ENCODE measurements at regions not wholly inside any gene's neighbourhood (a gene's known extent, or its start where the extent isn't known, plus 50 kb on each side); places are given as distances from the start of the nearest gene placed in this dataset.

DNA sequence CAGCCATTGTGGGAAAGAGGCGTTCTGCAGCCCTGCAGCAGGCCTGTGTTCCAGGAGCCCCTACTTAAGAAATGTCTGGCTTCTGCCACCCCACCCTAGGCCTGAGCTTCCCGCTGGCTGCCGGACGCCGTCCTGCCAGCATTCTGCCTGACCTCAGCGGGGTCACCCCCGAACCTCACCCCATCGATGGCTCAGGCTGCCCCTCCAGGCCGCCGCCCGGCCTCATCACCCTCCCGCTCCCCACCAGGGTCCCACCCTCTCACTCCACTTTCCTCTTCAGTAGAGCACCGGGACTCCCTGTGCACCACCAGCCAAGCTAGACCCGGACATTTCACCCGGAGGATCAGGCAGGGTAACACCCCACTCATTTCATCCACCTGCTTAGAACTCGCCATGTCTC is 73.6 kb upstream of the SALL3 start:
- no peak for DNase-seq

DNA sequence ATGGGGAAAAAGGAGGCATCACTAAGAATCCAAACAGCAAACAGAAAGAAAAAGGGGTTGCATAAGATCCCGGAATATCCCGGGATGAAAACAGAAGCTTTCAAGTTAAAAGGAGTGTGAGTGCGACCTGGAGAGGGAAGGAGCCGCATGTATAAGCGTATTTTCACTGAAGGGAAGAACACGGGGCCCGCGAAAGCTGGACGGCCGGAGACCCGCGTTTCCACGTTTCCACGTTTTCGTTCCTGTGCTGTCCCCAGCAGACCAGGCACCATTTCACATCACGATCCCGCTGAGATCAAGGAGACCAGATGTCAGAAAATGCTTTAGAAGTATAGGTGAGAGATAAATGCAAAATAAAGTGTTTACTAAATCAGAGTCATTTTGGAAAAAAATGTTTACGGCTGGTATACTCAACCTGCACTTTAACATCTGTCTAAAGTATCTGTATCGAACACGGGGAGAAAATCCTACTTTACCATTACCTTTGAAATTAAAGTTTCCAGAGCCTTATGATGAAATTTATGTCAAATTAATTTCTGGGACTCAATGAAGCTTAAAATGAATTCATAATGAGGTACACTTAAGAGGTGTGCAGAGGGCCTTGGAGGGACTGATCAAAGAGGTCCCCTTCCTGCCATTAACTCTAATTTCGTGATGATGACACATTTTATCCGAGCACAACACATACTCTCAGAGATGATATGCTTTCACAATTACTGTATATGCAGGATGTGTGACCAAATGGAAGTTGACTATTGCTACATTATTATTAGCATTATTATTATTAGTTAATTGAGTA is 71.0 kb upstream of the SALL3 start:
- no peak for DNase-seq

DNA sequence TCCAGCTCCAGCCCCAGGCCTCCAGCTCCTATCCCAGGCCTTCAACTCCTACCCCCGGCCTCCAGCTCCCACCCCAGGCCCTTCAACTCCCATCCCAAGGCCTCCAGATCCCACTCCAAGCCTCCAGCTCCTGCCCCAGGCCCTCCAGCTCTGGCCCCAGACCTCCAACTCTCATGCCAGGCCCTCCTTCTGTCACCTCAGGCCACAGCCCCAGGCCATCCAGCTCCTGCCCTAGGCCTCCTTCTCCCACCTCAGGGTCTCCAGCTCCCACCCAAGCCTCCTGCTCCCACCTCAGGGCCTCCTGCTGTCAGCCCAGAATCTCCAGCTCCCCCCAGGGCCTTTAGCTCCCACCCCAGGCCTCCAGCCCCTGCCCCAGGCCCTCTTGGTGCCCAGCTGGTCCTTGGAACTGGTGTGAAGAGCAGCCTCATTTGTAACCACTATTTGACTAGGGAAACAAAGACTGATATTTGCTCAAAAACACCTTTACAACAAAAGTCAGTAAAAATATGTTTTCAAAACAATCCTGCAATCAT is 67.8 kb upstream of the SALL3 start:
- no peak for DNase-seq

DNA sequence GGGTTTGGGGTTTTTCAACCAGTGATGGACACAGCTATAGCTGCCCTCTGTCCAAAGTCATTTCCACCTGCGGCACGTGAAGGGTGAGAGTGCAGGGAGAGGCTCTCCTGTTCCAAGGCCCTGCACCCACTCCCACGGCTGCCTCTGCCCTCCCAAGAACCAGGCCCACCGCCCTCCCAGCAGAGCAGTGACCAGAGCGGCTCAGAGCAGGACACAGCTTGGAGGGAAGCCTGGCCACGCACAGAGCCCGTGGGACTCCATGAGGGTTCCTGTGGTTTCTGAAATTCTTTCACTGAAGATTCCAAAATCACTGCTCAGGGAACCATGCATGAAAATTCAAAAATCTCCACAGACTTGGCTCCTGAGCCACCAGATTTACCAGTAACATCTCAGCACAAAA is 67.3 kb upstream of the SALL3 start:
- no peak for DNase-seq

DNA sequence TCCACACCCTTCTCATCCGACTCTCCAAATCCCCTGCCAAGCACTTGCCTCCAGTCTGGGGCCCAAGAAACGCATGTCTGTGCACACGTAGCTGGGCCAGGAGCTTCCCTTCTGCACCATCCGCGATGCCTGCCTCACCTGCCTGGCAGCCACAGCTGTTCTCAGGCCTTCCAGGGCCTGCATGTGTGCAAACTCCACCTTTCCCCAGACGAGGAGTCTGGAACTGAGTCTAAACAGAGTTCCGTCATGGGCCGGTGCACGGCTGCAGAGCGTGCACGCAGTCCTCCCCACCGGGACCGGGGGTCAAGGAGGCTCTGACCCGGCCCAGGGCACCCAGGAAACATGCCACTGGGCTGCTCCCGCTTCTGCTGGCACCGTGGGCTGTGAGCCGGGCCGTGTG is 66.8 kb upstream of the SALL3 start:
- DNase-seq = no peak

DNA sequence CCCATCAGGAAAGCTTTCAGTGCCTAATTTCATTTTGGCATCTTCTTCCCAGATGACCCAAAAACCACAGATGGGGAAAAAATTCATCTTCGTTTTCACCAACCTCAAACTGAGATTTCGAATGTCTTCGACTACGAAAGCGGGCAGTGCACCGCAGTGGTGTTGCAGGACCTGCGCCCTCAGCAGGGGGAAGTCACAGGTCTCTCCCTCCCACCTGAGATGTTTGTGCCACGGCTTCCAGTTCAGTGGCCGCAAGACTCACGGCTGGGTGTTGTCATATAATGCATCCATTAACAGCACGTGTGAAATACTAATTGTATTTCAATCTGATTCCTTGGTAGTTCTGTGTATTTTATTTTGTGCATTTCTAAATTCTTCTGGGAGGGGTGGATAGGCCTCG is 66.2 kb upstream of the SALL3 start:
- no peak for DNase-seq

DNA sequence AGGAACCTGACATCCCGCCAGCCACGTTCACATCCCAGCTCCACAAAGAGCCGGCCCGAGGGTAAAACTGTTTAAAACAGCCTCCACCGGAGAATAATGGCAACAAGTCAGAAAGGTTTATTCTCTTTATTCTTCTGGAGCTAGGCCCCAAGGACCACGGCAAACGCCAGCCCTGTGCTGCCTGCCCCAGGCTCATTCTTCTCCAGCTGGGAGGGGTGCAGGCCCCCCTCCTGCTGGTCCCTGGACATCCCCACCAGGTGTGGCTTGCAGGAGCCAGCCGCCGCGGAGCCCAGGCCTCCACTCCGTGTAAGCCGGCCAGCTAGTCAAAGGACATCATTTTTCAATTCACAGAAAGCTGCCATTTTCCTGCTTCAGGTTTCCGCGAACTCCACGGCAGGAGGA is 65.8 kb upstream of the SALL3 start:
- DNase-seq = no peak

DNA sequence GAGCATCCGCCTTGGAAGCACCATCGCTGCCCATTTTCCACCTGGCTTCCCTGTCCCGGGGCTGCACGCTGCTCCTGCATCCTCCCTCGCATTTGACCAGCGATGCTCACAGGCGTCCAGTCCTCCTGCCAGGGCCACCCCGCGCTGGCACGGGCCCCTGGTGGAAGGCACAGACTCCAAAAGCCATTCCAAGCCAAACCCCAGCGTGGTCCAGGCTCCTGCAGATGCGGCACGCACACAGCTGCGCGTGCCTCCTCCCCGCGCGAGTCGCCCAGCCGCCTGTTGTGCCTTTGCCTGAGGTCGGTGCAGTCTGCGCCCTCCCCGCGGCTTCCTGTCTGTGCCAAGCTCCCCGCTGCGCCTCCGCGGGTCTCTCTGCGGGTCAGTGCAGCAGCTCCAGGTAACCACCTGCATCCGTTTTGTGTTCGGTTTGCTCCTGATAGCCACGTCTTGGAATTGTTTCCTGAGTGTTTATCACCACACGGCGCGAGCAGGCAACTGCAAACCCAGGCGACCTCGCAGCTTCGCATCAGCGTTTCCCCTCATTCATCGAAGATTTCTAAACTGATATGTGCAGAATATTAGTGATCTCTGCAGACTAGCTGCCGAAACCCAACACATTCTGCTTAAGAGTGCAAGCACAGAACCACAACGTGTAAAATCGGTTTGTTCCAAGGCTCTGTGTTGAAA is 65.2 kb upstream of the SALL3 start:
- DNase-seq = no peak

DNA sequence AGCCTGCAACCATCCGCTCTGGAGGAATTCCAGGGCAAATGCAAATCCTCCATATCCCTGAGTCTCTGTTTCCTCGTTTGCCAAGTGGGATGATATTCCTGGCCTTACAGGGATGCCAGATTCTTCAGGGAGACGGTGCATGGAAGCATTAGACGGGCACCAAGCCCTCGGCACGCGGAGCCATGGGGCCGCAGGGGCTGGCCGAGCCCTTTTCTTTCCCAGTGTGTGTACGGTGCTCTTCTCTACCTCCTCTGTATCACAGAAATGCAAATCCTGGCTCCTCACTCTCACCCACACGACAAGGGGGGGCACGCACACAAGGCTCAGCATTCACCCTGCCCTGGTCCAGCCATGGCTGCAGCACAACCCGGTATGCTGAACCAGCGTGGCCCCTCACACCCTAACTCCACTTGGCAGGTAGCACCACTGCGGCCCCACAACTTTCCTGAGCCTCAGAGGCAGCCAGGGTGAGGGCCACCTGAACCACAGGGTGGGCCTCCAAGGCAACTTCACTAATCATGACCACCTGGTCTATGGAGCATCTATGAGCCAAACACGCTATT is 64.1 kb upstream of the SALL3 start:
- no peak for DNase-seq

DNA sequence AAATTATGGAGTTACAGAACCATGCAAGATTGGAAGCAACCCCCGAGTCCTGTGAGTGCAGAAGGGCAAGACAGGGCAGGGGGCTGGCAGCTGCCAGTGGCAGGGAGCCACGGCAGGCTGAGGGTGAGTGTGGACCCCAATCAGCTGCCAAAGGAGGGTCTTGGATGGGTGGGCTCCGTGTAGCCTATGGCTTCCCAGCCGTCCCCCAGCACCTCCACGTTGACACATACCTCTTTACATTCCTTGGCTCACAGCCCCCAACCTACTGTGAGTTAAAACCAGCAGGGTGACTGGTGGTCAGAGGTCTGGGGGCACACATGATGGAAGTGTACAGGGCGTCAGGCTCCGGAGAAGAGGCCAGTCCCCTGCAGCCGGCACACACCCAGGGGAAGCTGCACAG is 60.9 kb upstream of the SALL3 start:
- DNase-seq = no peak

DNA sequence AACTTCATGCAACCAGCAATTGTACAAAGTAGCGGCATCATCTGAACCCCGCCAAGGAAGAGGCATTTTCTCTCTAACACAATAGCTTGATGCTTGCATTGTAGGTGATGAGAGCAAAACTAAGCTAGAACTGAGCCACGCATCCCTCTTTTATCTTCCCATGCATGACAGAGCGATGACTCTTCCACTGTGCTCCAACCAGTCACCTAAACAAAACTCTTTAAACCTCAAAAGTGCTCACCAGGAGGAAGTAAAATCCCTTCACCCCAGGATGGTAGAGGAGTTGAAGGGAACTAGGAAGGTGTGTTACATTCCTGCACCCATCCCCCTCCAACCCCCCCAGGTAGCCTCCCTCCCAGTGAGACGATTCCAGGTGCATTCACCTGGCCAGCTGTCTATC is 59.7 kb upstream of the SALL3 start:
- DNase-seq = no peak

DNA sequence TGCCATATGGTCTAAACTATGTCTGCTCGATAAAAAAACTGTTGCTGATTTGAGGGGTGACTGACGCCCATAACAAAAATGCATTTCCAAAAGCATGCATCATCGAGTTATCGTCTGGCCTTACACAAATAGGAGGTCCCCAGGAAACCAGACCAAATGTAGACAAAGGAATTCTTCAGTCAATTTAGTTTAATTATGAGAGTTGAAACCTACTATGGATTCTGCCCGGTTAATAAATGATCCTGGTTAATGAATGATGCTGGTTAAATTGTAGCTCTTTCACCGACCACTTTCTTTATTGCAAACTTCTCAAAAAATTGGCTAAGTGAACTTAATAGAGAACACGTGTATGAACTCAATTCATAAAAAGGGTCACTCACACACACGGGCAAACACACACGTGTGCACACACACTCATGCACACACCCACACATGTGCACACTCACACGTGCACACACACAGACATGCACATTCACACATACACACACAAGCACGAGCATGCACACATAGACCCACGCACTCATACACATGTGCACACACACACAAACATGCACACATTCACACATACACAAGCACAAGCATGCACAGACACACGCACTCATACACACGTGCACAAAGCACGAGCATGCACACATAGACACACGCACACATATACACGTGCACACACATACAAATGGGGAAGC is 59.0 kb upstream of the SALL3 start:
- no peak for DNase-seq

DNA sequence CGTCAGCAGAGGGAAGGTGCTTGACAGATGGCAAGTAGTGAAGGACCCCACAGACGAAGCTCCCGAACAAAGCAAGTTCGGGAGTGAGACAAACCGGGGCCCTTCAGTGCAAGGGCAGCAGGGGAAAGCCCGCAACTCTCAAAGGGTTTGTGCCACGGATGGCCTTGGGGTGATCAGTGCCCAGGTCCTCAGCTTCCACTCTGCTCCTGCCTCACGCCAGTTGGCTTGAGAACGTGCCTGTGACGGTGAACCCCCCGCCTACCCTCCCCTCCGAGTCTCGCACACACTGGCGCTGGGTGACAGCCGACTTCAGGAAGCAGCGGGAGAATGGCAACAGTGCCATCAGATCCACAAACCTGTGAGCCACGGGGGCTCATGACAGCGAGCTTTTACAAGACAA is 56.8 kb upstream of the SALL3 start:
- no peak for DNase-seq

DNA sequence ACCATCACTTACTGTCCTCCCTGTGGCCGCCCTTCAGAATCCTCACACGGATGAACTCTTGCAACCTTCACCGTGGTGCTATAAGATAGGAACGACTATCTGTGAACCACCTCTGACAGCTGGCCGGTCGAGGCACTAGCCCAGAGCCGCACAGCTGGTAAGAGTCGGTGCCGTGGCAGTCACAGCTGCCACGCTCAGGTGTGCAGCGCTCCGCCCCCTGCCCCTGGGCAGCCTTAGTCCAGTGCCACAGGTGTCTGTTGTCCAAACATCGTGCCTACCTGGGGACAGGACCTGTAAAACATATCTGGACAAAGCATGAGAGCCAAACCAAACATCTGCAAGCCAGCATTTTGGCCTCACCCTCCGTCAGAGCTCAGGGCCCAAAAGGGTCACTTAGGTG is 55.3 kb upstream of the SALL3 start:
- DNase-seq = no peak

DNA sequence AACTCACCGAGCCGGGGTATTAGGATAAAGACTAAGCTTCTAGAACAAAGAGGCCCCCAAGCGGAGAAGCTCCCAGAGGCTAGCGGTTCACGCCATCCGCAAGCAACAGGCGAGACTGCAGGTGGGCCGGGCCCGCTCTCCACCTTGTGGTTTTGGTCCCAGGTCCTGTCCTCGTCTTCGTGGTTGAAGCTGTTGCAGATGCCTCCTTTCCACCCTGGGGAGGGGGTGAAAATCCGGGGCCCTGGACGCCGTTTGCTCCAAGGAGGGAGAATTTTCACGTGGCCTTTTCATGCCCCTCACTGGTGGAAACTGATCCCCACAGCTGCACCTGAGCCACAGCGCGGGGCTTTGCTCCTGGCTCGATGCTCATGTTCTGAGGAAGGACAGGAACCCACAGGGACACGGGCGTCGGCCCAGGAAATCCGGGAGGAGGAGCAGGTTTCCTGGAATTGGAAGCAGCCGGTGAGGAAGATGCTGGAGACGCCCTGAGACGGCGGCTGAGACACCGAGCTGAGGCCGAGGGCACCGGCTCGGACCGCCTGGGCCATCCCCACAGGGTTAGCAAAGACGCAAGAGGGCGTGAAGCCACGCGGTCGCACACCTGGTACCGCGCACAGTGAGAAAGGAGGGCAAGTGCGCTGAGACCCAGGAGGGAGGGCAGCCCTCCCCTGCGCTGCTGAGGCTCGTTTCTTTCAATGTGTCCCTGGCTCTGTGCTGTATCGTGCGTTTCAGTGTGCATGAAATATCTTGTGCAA is 54.7 kb upstream of the SALL3 start:
- no peak for DNase-seq

DNA sequence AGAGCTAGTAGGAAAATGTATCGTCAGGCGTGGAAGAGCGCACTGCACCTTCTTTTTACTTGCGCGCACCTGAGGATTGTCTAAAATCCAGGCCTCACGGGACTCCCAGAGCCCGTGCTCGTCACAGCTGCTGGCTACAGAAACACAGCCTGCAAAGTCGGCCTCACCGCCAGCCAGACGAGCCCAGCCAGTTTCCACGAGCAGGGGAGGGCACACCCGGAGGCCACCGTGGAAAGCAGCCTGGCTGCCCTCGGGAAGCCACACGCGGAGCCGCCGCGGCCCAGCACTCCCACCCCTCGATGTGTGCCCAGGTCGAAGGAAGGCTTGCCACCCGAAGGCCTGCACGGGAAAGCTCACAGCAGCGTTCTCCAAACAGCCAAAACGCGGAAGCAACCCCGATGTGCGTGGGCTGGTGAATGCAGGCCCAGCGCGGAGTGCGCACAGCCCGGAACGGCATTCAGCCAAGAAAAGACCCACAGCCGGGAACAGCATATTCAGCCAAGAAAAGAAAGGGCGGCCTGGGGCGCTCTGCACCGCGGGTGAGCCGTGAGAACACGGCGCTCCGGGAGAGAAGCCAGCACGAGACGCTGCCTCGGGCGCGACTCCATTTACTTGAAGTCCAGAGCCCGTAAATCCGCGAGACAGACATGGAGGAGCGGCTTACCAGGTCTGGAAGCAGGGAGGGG is 53.9 kb upstream of the SALL3 start:
- no peak for DNase-seq

DNA sequence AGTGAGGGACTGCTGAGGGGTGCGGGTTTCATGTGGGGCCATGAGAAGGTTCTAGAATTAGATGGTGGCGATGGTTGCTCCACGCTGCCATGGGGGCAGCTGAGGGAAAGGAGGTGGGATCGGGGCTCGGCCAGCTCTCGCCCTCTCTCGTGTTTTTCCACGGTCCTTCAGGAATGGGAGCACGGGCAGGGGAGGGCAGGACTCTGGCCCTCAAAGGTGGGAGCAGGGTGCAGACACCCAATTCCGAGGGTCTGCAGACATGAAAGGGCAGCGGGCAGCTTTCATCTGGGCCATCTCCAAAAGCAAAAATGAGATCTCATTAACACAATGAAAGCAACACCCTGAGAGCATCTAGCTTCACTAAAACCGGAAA is 53.4 kb upstream of the SALL3 start:
- no peak for DNase-seq

DNA sequence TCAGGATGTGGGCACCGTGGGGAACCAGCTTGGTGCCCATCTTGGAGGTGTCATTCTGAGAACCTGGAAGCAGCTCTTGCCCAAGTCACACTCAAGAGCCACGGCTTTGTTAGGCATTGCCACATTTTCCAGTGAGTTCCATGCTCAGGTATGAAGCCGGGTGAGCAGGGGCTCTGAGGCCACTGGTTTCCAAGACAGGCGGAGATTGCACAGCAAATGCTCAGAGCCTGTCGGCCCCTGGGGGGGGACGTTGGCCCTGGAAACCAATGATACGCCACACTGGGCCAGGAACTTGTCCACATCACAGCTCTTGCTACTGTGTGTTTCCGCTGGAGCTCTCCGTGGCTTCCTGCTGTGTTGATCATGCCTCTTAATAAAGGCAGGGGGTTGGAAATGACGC is 52.5 kb upstream of the SALL3 start:
- no peak for DNase-seq

DNA sequence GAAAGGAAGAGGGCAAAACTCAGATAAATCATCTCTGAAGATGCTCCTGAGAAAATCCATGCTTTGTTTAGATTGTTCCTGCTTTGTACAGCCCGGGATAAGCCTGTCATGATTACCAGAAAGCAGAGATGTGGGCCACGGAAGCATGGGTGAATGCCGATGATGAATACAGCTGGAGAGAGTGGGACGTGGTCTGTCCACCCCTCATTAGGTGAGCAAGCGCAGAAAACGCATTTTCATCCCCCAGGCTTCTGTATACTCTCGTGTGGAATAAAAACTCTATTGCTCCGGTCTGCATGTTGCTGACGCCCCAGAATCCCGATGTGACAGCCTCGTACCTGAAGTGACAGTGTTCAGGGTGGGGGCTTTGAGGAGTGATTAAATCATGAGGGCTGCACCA is 52.0 kb upstream of the SALL3 start:
- DNase-seq = no peak

DNA sequence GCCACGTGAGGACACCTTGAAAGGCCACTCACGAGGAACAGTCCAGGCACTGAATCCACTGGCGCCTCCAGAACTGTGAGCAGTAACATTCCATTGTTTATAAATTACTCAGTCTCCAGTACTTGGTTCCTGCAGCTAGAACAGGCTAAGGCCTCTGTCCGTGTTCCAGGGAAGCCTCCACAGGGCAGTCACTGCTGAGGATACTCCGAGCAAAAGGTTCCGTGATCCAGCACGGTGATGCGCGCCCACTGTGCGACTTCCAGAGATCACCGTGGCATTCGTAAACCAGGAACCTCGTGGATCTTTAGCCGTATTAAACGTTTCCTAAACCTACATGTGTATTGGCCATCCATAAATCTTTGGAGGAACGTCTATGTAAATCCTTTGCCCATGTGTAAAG is 51.5 kb upstream of the SALL3 start:
- DNase-seq = no peak

DNA sequence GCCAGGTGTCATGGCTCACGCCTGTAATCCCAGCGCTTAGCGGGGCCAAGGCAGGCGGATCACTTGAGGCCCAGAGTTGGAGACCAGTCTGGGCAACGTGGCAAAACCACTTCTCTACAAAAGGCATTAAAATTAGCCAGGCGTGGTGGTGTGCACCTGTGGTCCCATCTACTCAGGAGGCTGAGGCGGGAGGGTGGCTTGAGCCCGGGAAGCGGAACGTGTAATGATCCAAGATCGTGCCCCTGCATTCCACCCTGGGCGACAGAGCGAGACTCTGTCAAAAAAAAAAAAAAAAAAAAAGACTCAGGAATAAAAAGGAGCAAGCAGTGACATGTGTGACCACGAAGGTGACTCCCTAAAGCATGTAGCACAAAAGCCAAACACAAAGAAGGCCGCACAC is 50.1 kb upstream of the SALL3 start:
- DNase-seq = no peak

Data from activated T-cell treated with anti-CD3 and anti-CD28 coated beads, Interleukin-2, amount 50 U/mL, for 1 hour (primary cell).